ENCODE measurements at regions not wholly inside any gene's neighbourhood (a gene's known extent, or its start where the extent isn't known, plus 50 kb on each side); places are given as distances from the start of the nearest gene placed in this dataset.

DNA sequence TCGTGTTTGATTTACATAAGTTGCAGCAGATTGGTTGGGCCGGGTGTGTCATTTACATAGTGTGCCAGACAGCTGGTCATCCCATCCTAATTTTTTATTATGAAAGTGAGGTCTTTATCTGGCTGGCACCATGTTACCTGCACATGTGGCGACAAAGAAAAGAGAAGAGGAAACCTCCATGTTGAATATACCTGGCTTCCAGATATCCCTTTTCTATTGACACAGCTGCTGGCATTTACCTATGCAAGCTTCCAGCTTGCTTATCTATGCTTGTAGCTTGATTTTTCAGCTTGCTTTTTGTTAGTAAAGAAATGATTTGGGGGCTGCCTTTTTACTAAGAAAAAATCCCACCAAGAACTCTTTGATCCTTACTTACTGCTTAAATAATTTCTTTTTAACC lies 681.3 kb upstream of the SLITRK1 start:
- no peak for DNase-seq (ENCODE audit: low read depth in 2 of 2)
- H3K27ac ChIP-seq (ENCODE audit: insufficient read depth, low read length), result no peak overlapping the region
- no peaks in the 10 kb centered on the region for H4K20me1 ChIP-seq (ENCODE audit: control insufficient read depth, extremely low read depth, insufficient read depth, low read length)
- no peaks in the 10 kb centered on the region for H3K36me3 ChIP-seq (ENCODE audit: control insufficient read depth, insufficient read depth, low read length)
- no peak for TF ChIP-seq EZH2 (IDR thresholded peaks at IDR 0.05; ENCODE audit: low read length, missing control alignments)
- TF ChIP-seq, protein P1, sequence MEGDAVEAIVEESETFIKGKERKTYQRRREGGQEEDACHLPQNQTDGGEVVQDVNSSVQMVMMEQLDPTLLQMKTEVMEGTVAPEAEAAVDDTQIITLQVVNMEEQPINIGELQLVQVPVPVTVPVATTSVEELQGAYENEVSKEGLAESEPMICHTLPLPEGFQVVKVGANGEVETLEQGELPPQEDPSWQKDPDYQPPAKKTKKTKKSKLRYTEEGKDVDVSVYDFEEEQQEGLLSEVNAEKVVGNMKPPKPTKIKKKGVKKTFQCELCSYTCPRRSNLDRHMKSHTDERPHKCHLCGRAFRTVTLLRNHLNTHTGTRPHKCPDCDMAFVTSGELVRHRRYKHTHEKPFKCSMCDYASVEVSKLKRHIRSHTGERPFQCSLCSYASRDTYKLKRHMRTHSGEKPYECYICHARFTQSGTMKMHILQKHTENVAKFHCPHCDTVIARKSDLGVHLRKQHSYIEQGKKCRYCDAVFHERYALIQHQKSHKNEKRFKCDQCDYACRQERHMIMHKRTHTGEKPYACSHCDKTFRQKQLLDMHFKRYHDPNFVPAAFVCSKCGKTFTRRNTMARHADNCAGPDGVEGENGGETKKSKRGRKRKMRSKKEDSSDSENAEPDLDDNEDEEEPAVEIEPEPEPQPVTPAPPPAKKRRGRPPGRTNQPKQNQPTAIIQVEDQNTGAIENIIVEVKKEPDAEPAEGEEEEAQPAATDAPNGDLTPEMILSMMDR (conservative IDR thresholded peaks at IDR 0.05 in 1 of 2, IDR thresholded peaks at IDR 0.05 in 1 of 2; ENCODE audit: low read depth in 1 of 2, low read length in 2 of 2), result no peak
- H3K4me1 ChIP-seq (ENCODE audit: control insufficient read depth, extremely low read depth, insufficient read depth, low read length), result no peaks in the 10 kb centered on the region
- no peak overlapping the region for H3K9ac ChIP-seq (ENCODE audit: insufficient read depth, low read length)
- no peaks in the 10 kb centered on the region for H3K9me3 ChIP-seq (ENCODE audit: control insufficient read depth, insufficient read depth, low read depth, low read length)
- H3K79me2 ChIP-seq (ENCODE audit: control insufficient read depth, insufficient read depth, low read length), result no peaks in the 10 kb centered on the region
- H2AFZ ChIP-seq (ENCODE audit: low read length), result no peak overlapping the region
- no peaks in the 10 kb centered on the region for H3K27me3 ChIP-seq (ENCODE audit: control insufficient read depth, insufficient read depth, low read length)
- H3K4me3 ChIP-seq (replicated peaks in 1 of 4; ENCODE audit: control extremely low read depth in 1 of 4, insufficient read depth in 1 of 4, low read depth in 3 of 4, low read length in 4 of 4), result no peak overlapping the region
- H3K4me2 ChIP-seq (ENCODE audit: extremely low read depth, insufficient read depth, low read length), result no peak overlapping the region

DNA sequence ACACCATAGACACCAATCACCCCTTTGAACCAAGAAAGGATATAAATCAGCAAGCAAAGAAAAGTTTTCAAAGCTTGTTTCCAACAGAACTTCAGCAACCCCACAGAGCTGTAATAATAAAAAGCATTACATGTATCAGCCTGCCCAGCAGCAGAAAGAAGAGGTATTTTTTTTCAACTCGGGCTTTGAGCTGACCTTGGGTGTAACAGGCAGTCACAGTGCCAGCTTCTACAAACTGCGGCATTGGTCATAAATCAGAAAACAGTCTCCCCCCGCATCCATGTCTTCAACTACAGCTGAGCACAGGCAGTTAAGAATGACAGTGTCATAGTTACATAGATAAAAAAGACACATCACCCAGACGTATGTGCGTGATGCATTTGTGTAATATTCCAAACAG lies 671.0 kb upstream of the SLITRK1 start:
- TF ChIP-seq, protein P1 (conservative IDR thresholded peaks at IDR 0.05 in 1 of 2, IDR thresholded peaks at IDR 0.05 in 1 of 2; ENCODE audit: low read depth in 1 of 2, low read length in 2 of 2), result no peak
- no peak for TF ChIP-seq EZH2 (IDR thresholded peaks at IDR 0.05; ENCODE audit: low read length, missing control alignments)
- no peaks in the 10 kb centered on the region for H3K79me2 ChIP-seq (ENCODE audit: control insufficient read depth, insufficient read depth, low read length)
- DNase-seq (ENCODE audit: low read depth in 2 of 2), result no peak
- H3K4me1 ChIP-seq (ENCODE audit: control insufficient read depth, extremely low read depth, insufficient read depth, low read length), result no peaks in the 10 kb centered on the region
- no peaks in the 10 kb centered on the region for H3K36me3 ChIP-seq (ENCODE audit: control insufficient read depth, insufficient read depth, low read length)
- H3K27me3 ChIP-seq (ENCODE audit: control insufficient read depth, insufficient read depth, low read length), result no peaks in the 10 kb centered on the region
- H3K9ac ChIP-seq (ENCODE audit: insufficient read depth, low read length), result no peak overlapping the region
- H3K4me3 ChIP-seq (replicated peaks in 1 of 4; ENCODE audit: control extremely low read depth in 1 of 4, insufficient read depth in 1 of 4, low read depth in 3 of 4, low read length in 4 of 4), result no peak overlapping the region
- no peak overlapping the region for H3K4me2 ChIP-seq (ENCODE audit: extremely low read depth, insufficient read depth, low read length)
- no peaks in the 10 kb centered on the region for H3K9me3 ChIP-seq (ENCODE audit: control insufficient read depth, insufficient read depth, low read depth, low read length)
- H2AFZ ChIP-seq (ENCODE audit: low read length), result no peak overlapping the region
- H3K27ac ChIP-seq (ENCODE audit: insufficient read depth, low read length), result no peak overlapping the region
- no peaks in the 10 kb centered on the region for H4K20me1 ChIP-seq (ENCODE audit: control insufficient read depth, extremely low read depth, insufficient read depth, low read length)

DNA sequence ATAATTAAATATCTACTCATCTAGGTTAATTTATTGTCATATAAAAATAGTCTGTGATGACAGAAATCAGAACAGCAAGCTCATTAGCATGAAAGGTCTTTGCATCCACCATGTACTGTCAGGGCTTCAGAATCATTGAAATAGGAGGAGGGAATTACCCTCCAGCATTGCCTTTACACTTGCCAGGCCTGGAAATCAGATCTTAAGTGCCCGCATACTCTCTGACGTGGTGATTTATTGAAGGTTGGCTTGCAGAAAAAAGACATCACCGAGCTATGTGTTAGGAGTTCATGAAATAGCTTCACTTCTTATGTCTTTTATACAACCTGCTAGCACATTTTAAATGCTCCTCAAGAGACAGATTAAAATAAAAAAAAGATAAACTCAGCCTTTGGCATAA lies 661.7 kb upstream of the SLITRK1 start:
- Histone ChIP-seq H3K4me2 (ENCODE audit: extremely low read depth, insufficient read depth, low read length) (no peak overlapping the region), H3K79me2 (ENCODE audit: control insufficient read depth, insufficient read depth, low read length) (no peaks in the 10 kb centered on the region), H4K20me1 (ENCODE audit: control insufficient read depth, extremely low read depth, insufficient read depth, low read length) (no peaks in the 10 kb centered on the region), H3K27ac (ENCODE audit: insufficient read depth, low read length) (no peak overlapping the region), H2AFZ (ENCODE audit: low read length) (no peak overlapping the region), H3K4me3 (replicated peaks in 1 of 4; ENCODE audit: control extremely low read depth in 1 of 4, insufficient read depth in 1 of 4, low read depth in 3 of 4, low read length in 4 of 4) (no peak overlapping the region), H3K4me1 (ENCODE audit: control insufficient read depth, extremely low read depth, insufficient read depth, low read length) (no peaks in the 10 kb centered on the region), H3K36me3 (ENCODE audit: control insufficient read depth, insufficient read depth, low read length) (no peaks in the 10 kb centered on the region), H3K9me3 (ENCODE audit: control insufficient read depth, insufficient read depth, low read depth, low read length) (no peaks in the 10 kb centered on the region), H3K27me3 (ENCODE audit: control insufficient read depth, insufficient read depth, low read length) (no peaks in the 10 kb centered on the region), H3K9ac (ENCODE audit: insufficient read depth, low read length) (no peak overlapping the region)
- TF ChIP-seq, protein P1 (conservative IDR thresholded peaks at IDR 0.05 in 1 of 2, IDR thresholded peaks at IDR 0.05 in 1 of 2; ENCODE audit: low read depth in 1 of 2, low read length in 2 of 2), result no peak
- no peak for TF ChIP-seq EZH2 (IDR thresholded peaks at IDR 0.05; ENCODE audit: low read length, missing control alignments)
- no peak for DNase-seq (ENCODE audit: low read depth in 2 of 2)
